WTC11 (cell line): ENCODE measurements at regions not wholly inside any gene's neighbourhood (a gene's known extent, or its start where the extent isn't known, plus 50 kb on each side); places are given as distances from the start of the nearest gene placed in this dataset.
"Not testable (repeated sequence)": the region's sequence is repeated elsewhere in the genome, so short reads cannot be mapped to it uniquely, and the experiment has no call there.

Experiments
- HMGA2 ChIP-seq: fragments of 250-450 bp; sonication (Bioruptor Pico); IDR thresholded peaks from 2 replicates; pipeline ENCODE4 v1.4.0; 2021; ENCODE audit warnings: mild to moderate bottlenecking, moderate library complexity
- JUN ChIP-seq: sonication (generic); formaldehyde crosslinking; IDR thresholded peaks from 2 replicates; pipeline ENCODE4 v1.8.0; 2023; ENCODE audit warnings: mild to moderate bottlenecking, missing genetic modification reagents
- ZNF232 ChIP-seq: sonication (generic); formaldehyde crosslinking; IDR thresholded peaks from 2 replicates; pipeline ENCODE4 v1.8.0; 2022; ENCODE audit warnings: mild to moderate bottlenecking, missing genetic modification reagents
- TF ChIP-seq, protein P1 (sequence below): fragments of 200-600 bp; IDR thresholded peaks from 2 replicates; pipeline ENCODE4 v1.8.0; 2022; ENCODE audit warnings: antibody characterized with exemption
- TF ChIP-seq, protein P2 (sequence below): sonication (generic); formaldehyde crosslinking; IDR thresholded peaks from 2 replicates; pipeline ENCODE4 v1.8.0; 2022; ENCODE audit warnings: mild to moderate bottlenecking, missing genetic modification reagents
- TF ChIP-seq, protein P3 (sequence below): sonication (generic); formaldehyde crosslinking; IDR thresholded peaks from 2 replicates; pipeline ENCODE4 v1.8.1; 2023; ENCODE audit warnings: mild to moderate bottlenecking, missing genetic modification reagents, moderate library complexity

DNA sequence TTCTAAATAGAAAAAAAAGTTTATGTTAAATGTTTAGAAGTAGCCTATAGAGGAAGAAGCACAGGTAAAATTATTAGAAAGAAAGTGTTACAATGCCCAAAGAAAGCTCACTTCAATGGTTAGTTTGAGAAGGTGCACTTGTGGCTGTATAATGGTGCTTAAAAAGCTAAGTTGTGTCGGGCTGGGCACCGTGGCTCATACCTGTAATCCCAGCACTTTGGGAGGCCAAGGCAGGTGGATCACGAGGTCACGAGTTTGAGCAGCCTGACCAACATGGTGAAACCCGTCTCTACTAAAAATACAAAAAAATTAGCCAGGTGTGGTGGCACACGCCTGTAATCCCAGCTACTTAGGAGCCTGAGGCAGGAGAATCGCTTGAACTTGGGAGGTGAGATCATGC, 355.7 kb upstream of the ANKRD30A start:
- TF ChIP-seq, protein P1, sequence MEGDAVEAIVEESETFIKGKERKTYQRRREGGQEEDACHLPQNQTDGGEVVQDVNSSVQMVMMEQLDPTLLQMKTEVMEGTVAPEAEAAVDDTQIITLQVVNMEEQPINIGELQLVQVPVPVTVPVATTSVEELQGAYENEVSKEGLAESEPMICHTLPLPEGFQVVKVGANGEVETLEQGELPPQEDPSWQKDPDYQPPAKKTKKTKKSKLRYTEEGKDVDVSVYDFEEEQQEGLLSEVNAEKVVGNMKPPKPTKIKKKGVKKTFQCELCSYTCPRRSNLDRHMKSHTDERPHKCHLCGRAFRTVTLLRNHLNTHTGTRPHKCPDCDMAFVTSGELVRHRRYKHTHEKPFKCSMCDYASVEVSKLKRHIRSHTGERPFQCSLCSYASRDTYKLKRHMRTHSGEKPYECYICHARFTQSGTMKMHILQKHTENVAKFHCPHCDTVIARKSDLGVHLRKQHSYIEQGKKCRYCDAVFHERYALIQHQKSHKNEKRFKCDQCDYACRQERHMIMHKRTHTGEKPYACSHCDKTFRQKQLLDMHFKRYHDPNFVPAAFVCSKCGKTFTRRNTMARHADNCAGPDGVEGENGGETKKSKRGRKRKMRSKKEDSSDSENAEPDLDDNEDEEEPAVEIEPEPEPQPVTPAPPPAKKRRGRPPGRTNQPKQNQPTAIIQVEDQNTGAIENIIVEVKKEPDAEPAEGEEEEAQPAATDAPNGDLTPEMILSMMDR = not testable (repeated sequence)
- not testable (repeated sequence) for TF ChIP-seq HMGA2 (CRISPR knock-in tag); ZNF232 (CRISPR knock-in tag); JUN
- TF ChIP-seq, protein P2, sequence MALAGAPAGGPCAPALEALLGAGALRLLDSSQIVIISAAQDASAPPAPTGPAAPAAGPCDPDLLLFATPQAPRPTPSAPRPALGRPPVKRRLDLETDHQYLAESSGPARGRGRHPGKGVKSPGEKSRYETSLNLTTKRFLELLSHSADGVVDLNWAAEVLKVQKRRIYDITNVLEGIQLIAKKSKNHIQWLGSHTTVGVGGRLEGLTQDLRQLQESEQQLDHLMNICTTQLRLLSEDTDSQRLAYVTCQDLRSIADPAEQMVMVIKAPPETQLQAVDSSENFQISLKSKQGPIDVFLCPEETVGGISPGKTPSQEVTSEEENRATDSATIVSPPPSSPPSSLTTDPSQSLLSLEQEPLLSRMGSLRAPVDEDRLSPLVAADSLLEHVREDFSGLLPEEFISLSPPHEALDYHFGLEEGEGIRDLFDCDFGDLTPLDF (CRISPR knock-in tag) = not testable (repeated sequence)
- TF ChIP-seq, protein P3, sequence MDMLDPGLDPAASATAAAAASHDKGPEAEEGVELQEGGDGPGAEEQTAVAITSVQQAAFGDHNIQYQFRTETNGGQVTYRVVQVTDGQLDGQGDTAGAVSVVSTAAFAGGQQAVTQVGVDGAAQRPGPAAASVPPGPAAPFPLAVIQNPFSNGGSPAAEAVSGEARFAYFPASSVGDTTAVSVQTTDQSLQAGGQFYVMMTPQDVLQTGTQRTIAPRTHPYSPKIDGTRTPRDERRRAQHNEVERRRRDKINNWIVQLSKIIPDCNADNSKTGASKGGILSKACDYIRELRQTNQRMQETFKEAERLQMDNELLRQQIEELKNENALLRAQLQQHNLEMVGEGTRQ (CRISPR knock-in tag) = not testable (repeated sequence)
